PFSK-1 (cell line): ENCODE measurements at regions not wholly inside any gene's neighbourhood (a gene's known extent, or its start where the extent isn't known, plus 50 kb on each side); places are given as distances from the start of the nearest gene placed in this dataset.

ENCODE experiments used
- FOXP2 ChIP-seq: optimal IDR thresholded peaks from 2 replicates; pipeline ENCODE3; 2011; ENCODE audit warnings: borderline replicate concordance, control low read depth, inconsistent platforms; ENCODE audit not compliant: insufficient read depth; ENCODE audit errors: extremely low read length, extremely low read depth
- POLR2AphosphoS5 ChIP-seq: IDR thresholded peaks from 2 replicates; pipeline ENCODE4 v1.6.1; 2012; ENCODE audit warnings: low read depth, mild to moderate bottlenecking, control low read depth, low read length, moderate library complexity
- REST ChIP-seq, 2 experiments: IDR thresholded peaks; 2 replicates each; pipeline versions ENCODE4 v1.6.1 to v1.8.0; 2011 to 2012; ENCODE audit warnings: low read depth in 2 of 2, low read length in 2 of 2, control low read depth in 1 of 2, inconsistent platforms in 1 of 2, mild to moderate bottlenecking in 1 of 2, moderate library complexity in 1 of 2; ENCODE audit not compliant: insufficient read depth in 1 of 2
- SIN3A ChIP-seq: IDR thresholded peaks from 2 replicates; pipeline ENCODE4 v1.6.1; 2012; ENCODE audit warnings: mild to moderate bottlenecking, low read length, moderate library complexity, borderline replicate concordance; ENCODE audit not compliant: insufficient read depth
- TAF1 ChIP-seq: IDR thresholded peaks from 2 replicates; pipeline ENCODE4 v1.6.1; 2012; ENCODE audit warnings: low read length, control low read depth, borderline replicate concordance; ENCODE audit not compliant: insufficient read depth

GRCh38 chr2:186241874-186242273 is 244.2 kb upstream of the ZC3H15 start:
- TF ChIP-seq TAF1, result no peak
- no peak for TF ChIP-seq FOXP2
- no peak for TF ChIP-seq SIN3A

DNA sequence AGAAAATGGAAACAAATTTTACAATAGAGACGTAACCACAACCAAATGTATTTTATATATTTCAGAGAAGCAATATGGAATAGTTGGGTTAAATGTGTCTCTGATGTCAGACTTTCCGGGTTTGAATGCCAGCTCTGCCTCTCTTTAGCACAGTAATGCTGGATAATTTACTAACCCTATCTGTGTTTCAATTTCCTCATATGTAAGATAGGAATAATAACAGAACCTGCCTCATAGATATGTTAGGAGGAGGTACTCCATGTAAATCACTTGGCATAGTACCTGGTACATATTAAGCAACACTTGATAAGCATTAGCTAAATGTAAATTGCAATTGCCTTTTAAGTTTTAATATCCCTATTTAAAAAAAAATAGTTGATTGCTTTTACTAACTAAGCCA is 231.3 kb upstream of the ZC3H15 start:
- no peak for TF ChIP-seq FOXP2
- no peak for TF ChIP-seq TAF1
- TF ChIP-seq REST (IDR thresholded peaks at IDR 0.05; ENCODE audit: insufficient read depth in 1 of 2, low read depth in 2 of 2, low read length in 2 of 2), result no peak
- no peak for TF ChIP-seq POLR2AphosphoS5
- TF ChIP-seq SIN3A, result no peak

DNA sequence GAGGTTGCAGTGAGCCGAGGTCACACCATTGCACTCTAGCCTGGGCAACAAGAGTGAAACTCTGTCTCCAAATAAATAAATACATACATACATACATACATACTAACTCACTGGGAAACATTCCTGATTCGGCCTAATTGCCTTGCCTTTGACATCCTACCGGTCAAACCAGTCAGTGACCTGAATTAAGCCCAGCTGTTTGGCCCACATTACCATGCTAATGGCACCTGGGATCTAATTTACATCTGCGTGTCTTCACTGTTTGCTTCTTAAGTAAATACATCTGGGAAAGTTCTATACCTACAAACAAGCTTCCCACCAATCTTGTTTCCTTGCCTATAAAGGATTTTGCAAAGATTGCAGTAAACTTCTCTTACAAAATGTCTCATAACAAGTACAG is 230.2 kb upstream of the ZC3H15 start:
- TF ChIP-seq TAF1 (no peak), POLR2AphosphoS5 (no peak), REST (IDR thresholded peaks at IDR 0.05; ENCODE audit: insufficient read depth in 1 of 2, low read depth in 2 of 2, low read length in 2 of 2) (no peak), FOXP2 (no peak), SIN3A (no peak)

- no peak for TF ChIP-seq SIN3A
- no peak for TF ChIP-seq REST (IDR thresholded peaks at IDR 0.05; ENCODE audit: insufficient read depth in 1 of 2, low read depth in 2 of 2, low read length in 2 of 2)
- TF ChIP-seq TAF1, result no peak
- TF ChIP-seq FOXP2, result no peak
- TF ChIP-seq POLR2AphosphoS5, result no peak
These were observed 229.5 kb upstream of the ZC3H15 start for GRCh38 chr2:186256540-186256939.

DNA sequence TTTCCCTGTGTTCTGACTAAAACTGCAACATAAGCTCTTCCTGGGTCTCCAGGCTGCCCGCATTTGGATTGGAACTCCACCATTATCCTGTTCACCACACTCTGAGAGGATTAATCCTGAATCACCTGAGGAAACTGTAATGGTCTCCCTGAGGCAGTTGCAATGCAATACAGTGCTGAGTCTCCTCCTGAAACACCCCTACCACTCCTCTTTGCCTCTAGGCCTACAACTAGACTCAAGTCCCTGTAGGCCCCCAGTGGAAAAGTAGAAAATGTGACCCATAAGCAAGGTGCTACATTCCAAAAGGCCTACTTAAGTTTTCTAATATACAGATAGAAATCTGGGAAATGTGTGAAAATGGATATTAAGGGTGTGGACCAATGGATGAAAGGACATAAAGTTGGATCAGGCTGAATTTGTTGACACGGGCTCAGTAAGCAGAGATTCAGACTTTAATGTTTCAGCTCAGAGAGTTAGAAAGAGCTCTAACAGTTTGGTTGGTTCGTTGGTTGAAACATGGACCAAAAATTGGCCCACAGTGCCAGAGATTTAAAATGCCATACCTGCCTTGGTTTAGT is 222.3 kb upstream of the ZC3H15 start:
- no peak for TF ChIP-seq SIN3A
- TF ChIP-seq TAF1, result no peak
- no peak for TF ChIP-seq REST (IDR thresholded peaks at IDR 0.05; ENCODE audit: insufficient read depth in 1 of 2, low read depth in 2 of 2, low read length in 2 of 2)
